ENCODE measurements at regions not wholly inside any gene's neighbourhood (a gene's known extent, or its start where the extent isn't known, plus 50 kb on each side); places are given as distances from the start of the nearest gene placed in this dataset.

DNA sequence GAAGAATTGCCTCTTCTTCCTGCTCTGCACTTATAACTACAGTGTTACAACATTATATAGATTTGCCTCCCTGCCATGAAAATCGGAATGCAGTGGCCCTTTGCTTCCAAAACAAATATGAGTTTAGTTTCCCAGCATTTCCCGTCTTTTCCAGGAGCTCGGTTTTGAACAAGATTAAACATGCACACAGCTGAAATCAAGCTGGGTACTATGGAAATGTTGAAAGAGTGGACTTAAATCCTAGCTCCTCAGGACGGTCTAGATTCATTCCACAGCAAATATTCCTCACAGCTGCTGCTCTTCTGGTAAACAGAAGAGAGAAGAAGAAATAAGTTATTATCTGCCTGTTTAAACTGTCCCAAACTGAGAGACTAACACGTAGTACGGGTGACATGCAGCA is 161.4 kb downstream of the PIK3R1 start:
- ATAC-seq (ENCODE audit: low FRiP score in 2 of 2), result no peak
- H3K4me3 ChIP-seq, result no peak overlapping the region
- H3K4me1 ChIP-seq, result peaks cover 0 to 9% (median 5%) of the 10 kb centered on the region in 4 donors
- H3K36me3 ChIP-seq, result no peaks in the 10 kb centered on the region
- no peak for TF ChIP-seq EP300 (IDR thresholded peaks at IDR 0.05)
- no peak for TF ChIP-seq POLR2A (IDR thresholded peaks at IDR 0.05)
- TF ChIP-seq, protein P1, sequence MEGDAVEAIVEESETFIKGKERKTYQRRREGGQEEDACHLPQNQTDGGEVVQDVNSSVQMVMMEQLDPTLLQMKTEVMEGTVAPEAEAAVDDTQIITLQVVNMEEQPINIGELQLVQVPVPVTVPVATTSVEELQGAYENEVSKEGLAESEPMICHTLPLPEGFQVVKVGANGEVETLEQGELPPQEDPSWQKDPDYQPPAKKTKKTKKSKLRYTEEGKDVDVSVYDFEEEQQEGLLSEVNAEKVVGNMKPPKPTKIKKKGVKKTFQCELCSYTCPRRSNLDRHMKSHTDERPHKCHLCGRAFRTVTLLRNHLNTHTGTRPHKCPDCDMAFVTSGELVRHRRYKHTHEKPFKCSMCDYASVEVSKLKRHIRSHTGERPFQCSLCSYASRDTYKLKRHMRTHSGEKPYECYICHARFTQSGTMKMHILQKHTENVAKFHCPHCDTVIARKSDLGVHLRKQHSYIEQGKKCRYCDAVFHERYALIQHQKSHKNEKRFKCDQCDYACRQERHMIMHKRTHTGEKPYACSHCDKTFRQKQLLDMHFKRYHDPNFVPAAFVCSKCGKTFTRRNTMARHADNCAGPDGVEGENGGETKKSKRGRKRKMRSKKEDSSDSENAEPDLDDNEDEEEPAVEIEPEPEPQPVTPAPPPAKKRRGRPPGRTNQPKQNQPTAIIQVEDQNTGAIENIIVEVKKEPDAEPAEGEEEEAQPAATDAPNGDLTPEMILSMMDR (IDR thresholded peaks at IDR 0.05), result no peak
- no peak for TF ChIP-seq POLR2AphosphoS5 (IDR thresholded peaks at IDR 0.05)
- WGBS, 2 donors, result 56 to 74% methylated on average over 6 of the region's 6 CpGs
- H3K9me3 ChIP-seq, result no peaks in the 10 kb centered on the region
- no peaks in the 10 kb centered on the region for H3K27me3 ChIP-seq
- no peak overlapping the region for H3K27ac ChIP-seq
- no peak for DNase-seq

DNA sequence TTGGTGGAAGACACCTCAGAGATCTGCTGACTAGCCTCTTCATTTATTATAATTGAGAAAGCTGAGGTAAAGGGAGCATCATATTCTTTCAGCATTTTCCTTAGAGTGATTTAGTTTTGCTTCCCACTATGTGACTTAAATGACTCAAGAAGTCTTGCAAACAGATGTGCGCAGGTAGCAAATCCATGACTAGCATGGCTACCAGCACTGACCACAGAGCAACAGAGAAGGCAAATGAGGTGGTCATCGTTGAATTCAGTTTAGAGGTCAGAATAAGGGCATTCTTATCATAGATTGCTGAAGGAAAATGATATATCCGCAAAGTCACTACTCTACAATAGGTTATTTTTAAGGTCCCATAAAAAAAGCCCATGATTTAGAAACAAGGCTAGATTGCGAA is 162.2 kb downstream of the PIK3R1 start:
- no peak for ATAC-seq (ENCODE audit: low FRiP score in 2 of 2)
- Histone ChIP-seq H3K4me3 (no peak overlapping the region), H3K9me3 (no peaks in the 10 kb centered on the region), H3K27me3 (no peaks in the 10 kb centered on the region), H3K4me1 (peaks cover 0 to 13% (median 6%) of the 10 kb centered on the region in 4 donors), H3K36me3 (no peaks in the 10 kb centered on the region), H3K27ac (no peak overlapping the region)
- TF ChIP-seq POLR2AphosphoS5 (IDR thresholded peaks at IDR 0.05) (no peak), EP300 (IDR thresholded peaks at IDR 0.05) (no peak), POLR2A (IDR thresholded peaks at IDR 0.05) (no peak)
- TF ChIP-seq, protein P1 (IDR thresholded peaks at IDR 0.05), result no peak
- WGBS, 2 donors, result 90 to 98% methylated on average over 4 of the region's 4 CpGs
- no peak for DNase-seq

DNA sequence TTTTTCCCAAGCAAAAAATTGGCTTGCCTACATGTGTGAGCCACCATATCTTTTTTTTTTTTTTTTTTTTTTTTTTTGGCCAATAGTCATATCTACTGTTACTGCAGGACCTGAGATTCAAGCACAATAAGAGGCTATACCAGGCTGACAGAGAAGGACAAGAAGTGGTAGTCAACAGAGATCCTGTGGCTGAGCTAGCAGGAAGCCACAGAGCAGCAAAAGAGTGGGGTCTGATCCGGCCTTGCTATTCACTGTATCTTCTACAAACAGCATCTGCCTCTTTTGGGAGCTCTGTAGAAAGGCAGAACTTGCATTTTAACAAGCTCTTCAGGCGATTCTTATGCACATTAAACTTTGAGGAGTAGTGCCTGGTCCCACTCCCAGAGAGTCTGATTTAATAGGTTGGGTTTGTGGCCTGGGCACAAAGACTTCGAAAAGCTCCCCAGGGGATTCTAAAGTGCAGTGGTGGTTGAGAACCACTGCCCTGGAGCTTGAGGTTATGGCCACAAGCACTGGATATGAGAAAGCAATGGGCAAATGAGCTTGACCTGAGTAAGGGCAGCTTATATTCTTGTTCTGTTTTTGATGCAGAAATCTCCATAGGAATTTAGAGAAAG is 162.8 kb downstream of the PIK3R1 start:
- Histone ChIP-seq H3K9me3 (no peaks in the 10 kb centered on the region), H3K36me3 (no peaks in the 10 kb centered on the region), H3K27ac (no peak overlapping the region), H3K4me3 (no peak overlapping the region), H3K27me3 (no peaks in the 10 kb centered on the region), H3K4me1 (peaks cover 0 to 13% (median 6%) of the 10 kb centered on the region in 4 donors)
- WGBS, 2 donors, result 59 to 70% methylated on average over 3 of the region's 3 CpGs
- TF ChIP-seq EP300 (IDR thresholded peaks at IDR 0.05) (no peak), POLR2A (IDR thresholded peaks at IDR 0.05) (no peak), POLR2AphosphoS5 (IDR thresholded peaks at IDR 0.05) (no peak)
- TF ChIP-seq, protein P1 (IDR thresholded peaks at IDR 0.05), result no peak
- ATAC-seq (ENCODE audit: low FRiP score in 2 of 2), result no peak
- DNase-seq, result no peak

DNA sequence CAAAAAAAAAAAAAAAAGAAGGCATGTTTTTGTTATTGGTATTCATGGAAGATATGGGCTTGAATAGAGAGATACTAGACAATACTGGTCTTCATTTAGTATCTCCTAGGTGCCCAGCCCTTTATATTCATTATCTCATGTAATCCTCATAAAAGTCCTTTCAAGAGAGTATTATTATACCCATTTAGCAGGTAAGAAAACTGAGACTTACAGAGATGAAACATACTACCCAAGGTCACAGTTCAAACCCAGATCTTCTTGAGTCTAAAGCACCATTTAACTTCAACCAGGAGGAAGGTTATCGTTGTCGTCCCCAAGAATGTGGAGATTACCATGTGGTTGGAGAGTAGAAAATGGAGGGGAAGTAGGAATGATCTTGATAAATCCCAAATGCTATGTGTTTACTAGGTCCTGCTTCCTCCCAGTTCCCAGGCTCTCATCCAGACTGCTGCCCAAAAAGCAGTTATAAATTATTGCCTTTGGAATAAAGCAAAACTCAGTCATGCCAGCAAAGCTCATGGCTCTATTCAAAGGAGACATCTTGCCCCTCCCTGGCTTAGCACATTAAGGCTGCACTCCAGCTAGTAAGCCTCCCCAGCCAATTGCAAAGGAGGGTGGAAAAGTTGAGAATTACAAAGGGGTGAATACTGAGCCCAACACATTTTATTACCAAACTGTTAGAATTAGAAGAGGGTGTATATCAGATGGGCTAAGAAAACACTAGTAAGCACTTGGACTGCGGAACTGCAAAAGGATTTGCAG is 163.9 kb downstream of the PIK3R1 start:
- H3K27ac ChIP-seq, result no peak overlapping the region
- peak in 1 of 2 donors; percentile 57 for ATAC-seq (ENCODE audit: low FRiP score in 2 of 2)
- DNase-seq, result no peak

More for the DNA sequence above, 163.9 kb downstream of the PIK3R1 start:
- no peaks in the 10 kb centered on the region for H3K9me3 ChIP-seq
- no peaks in the 10 kb centered on the region for H3K27me3 ChIP-seq
- no peak overlapping the region for H3K4me3 ChIP-seq
- no peaks in the 10 kb centered on the region for H3K36me3 ChIP-seq
- peaks cover 0 to 13% (median 6%) of the 10 kb centered on the region in 4 donors for H3K4me1 ChIP-seq
- 52 to 59% methylated on average over 3 of the region's 3 CpGs for WGBS, 2 donors
- TF ChIP-seq EP300 (IDR thresholded peaks at IDR 0.05) (no peak), POLR2AphosphoS5 (IDR thresholded peaks at IDR 0.05) (no peak), POLR2A (IDR thresholded peaks at IDR 0.05) (no peak)
- TF ChIP-seq, protein P1 (IDR thresholded peaks at IDR 0.05), result no peak

Data from upper lobe of left lung (tissue), 6 donors.